ENCODE measurements at regions not wholly inside any gene's neighbourhood (a gene's known extent, or its start where the extent isn't known, plus 50 kb on each side); places are given as distances from the start of the nearest gene placed in this dataset.

DNA sequence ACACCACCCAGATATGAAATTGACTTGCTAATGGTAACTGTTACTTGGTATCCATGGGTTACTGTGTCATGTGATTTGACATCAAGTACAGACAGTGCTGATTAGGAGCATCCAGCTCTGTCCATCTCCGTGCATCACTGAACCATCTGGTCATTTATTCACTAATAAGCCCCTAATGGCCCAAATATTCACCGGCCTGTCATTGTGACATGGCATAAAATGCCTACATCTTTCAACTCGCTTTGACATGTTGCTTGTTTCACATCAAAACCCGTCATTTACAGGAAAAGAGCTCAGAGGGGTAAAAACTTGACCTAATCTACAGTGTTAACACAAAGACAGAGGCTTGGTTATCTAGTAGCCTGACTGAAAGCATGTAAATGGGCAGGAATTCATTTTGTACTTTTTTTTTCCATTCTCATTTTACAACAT is 308.9 kb upstream of the ATP5MC3 start:
- Histone ChIP-seq H3K4me1 (no peaks in the 10 kb centered on the region), H3K36me3 (replicated peaks) (no peaks in the 10 kb centered on the region), H3K4me3 (no peak overlapping the region), H3K27me3 (ENCODE audit: low read depth) (no peaks in the 10 kb centered on the region), H3K9me3 (no peaks in the 10 kb centered on the region)
- no peak for DNase-seq (ENCODE audit: low spot score in 2 of 2)
- in situ Hi-C loops (cut with MboI; ENCODE audit: low sequenced_read_pairs), result no loop called here

DNA sequence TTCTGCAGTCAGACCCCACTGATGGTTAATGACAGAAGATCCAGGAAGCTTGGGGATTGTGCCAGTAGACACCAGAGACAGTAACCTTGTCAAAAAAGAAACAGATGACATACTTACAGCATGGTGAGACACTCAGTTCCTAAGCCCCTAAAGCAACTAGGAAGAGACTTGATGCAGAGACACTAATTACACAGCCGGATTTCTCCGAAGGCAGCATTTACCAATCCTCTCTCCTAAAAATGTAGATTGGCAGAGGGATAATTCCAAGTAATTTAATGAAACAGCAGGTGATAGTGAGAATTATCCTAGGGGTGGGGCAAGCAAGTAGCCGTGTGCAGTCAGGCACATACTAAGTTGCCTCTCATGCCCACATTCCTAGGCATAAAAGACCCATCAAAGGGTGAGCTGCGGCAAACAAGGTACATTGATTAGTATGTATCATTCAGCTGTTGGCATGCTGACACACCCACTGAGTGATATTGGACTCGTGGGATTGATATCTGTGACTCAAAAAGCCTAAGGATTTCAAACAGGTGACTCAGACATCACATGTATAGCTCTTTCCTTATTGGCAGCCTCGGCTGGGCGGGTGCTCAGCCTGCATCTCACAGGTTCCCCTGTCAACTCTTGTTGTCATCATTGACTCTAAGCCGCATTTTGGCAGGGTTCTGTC is 296.7 kb upstream of the ATP5MC3 start:
- in situ Hi-C loops (cut with MboI; ENCODE audit: low sequenced_read_pairs), result no loop called here
- DNase-seq (ENCODE audit: low spot score in 2 of 2), result no peak
- no peaks in the 10 kb centered on the region for H3K9me3 ChIP-seq

GRCh38 chr2:175476948-175477347 is 295.4 kb upstream of the ATP5MC3 start:
- no peak for DNase-seq (ENCODE audit: low spot score in 2 of 2)
- in situ Hi-C loops (cut with MboI; ENCODE audit: low sequenced_read_pairs), result no loop called here
- Histone ChIP-seq H3K36me3 (replicated peaks) (no peaks in the 10 kb centered on the region), H3K4me1 (no peaks in the 10 kb centered on the region), H3K4me3 (no peak overlapping the region), H3K27me3 (ENCODE audit: low read depth) (0 out of 2 replicates have a peak, but pooled peaks cover 4% of the 10 kb centered on the region), H3K9me3 (no peaks in the 10 kb centered on the region)

More for the DNA sequence above, 296.7 kb upstream of the ATP5MC3 start:
- Histone ChIP-seq H3K36me3 (replicated peaks) (no peaks in the 10 kb centered on the region), H3K4me1 (no peaks in the 10 kb centered on the region), H3K4me3 (no peak overlapping the region), H3K27me3 (ENCODE audit: low read depth) (0 out of 2 replicates have a peak, but pooled peaks cover 4% of the 10 kb centered on the region)

DNA sequence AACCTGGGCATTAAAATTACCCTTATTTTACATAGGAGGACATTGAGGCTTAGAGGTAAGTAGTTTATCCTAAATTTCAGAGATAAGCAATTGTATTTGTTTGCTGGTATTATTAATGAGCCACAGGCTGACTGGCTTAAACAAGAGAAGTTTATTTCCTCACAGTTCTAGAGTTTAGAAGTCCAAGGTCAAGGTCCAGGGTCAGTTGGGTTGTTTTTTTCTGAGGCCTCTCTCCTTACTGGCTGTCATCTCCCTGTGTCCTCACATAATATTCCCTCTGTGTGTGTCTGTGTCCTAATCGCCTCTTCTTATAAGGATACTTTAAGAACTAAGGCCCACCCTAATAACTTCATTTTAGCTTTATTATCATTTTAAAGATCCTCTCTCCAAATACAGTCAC is 294.9 kb upstream of the ATP5MC3 start:
- no peaks in the 10 kb centered on the region for H3K9me3 ChIP-seq
- H3K36me3 ChIP-seq (replicated peaks), result no peaks in the 10 kb centered on the region
- no peaks in the 10 kb centered on the region for H3K4me1 ChIP-seq
- DNase-seq (ENCODE audit: low spot score in 2 of 2), result no peak
- H3K27me3 ChIP-seq (ENCODE audit: low read depth), result 0 out of 2 replicates have a peak, but pooled peaks cover 4% of the 10 kb centered on the region
- H3K4me3 ChIP-seq, result no peak overlapping the region
- in situ Hi-C loops (cut with MboI; ENCODE audit: low sequenced_read_pairs), result no loop called here

DNA sequence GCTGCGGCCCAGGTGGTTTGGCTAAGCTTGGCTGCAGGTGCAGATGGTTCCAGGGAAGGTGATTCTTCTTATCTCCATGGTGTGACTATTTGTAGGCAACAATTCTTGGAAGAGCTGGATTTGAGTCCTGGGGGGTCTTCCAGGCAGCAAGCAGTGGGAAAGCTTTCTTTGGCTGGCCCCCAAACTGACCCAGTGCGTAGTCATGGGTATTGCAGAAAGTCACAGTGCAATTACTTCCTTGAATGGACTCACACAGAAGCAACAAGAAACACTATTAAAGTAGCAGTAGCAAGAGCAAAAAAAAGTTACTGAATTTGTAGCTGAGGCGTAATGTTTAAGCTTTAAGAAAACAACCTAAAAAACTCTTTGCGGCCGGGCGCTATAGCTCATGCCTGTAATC is 293.6 kb upstream of the ATP5MC3 start:
- no peak for DNase-seq (ENCODE audit: low spot score in 2 of 2)
- in situ Hi-C loops (cut with MboI; ENCODE audit: low sequenced_read_pairs), result no loop called here
- no peaks in the 10 kb centered on the region for H3K9me3 ChIP-seq
- H3K4me1 ChIP-seq, result no peaks in the 10 kb centered on the region
- H3K4me3 ChIP-seq, result no peak overlapping the region
- 0 out of 2 replicates have a peak, but pooled peaks cover 4% of the 10 kb centered on the region for H3K27me3 ChIP-seq (ENCODE audit: low read depth)
- H3K36me3 ChIP-seq (replicated peaks), result no peaks in the 10 kb centered on the region

DNA sequence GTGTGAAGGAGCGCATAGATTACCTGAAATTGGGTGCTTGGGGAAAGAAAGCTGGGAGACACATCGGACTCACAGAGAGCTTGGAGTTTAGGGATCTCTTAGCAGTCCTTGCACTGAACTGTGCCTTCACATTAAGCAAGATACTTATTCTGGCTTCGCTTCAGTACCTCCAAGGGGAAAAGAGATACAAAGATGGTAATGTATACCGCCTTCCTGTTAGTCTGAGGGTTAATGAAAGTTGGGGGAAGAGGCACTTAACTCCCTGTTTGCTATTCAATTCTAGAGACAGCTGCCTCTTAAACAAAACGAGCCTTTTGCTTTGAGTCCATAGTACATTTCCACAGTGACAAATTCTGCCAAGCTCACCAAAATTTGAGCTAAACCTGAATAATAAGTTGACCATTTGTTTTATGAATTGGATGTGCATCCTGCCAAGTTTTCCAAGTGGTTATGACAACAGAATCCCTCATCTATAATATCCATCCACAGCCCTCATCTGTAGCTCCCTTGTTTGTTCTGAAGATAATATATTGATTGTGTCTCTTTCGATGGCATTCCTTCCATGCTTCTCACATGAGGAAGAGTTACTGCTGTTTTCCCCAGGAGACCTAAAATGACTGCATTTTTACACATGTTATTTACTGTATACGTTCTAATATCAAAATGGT is 287.1 kb upstream of the ATP5MC3 start:
- H3K9me3 ChIP-seq, result no peaks in the 10 kb centered on the region
- in situ Hi-C loops (cut with MboI; ENCODE audit: low sequenced_read_pairs), result no loop called here
- no peak for DNase-seq (ENCODE audit: low spot score in 2 of 2)
- no peaks in the 10 kb centered on the region for H3K36me3 ChIP-seq (replicated peaks)
- H3K4me3 ChIP-seq, result no peak overlapping the region
- H3K4me1 ChIP-seq, result no peaks in the 10 kb centered on the region
- H3K27me3 ChIP-seq (ENCODE audit: low read depth), result 0 out of 2 replicates have a peak, but pooled peaks cover 2% of the 10 kb centered on the region

- Histone ChIP-seq H3K4me3 (no peak overlapping the region), H3K4me1 (no peaks in the 10 kb centered on the region), H3K9me3 (no peaks in the 10 kb centered on the region), H3K27me3 (ENCODE audit: low read depth) (0 out of 2 replicates have a peak, but pooled peaks cover 2% of the 10 kb centered on the region), H3K36me3 (replicated peaks) (no peaks in the 10 kb centered on the region)
- in situ Hi-C loops (cut with MboI; ENCODE audit: low sequenced_read_pairs), result no loop called here
- no peak for DNase-seq (ENCODE audit: low spot score in 2 of 2)
These were observed 283.6 kb upstream of the ATP5MC3 start for GRCh38 chr2:175465101-175465500.

DNA sequence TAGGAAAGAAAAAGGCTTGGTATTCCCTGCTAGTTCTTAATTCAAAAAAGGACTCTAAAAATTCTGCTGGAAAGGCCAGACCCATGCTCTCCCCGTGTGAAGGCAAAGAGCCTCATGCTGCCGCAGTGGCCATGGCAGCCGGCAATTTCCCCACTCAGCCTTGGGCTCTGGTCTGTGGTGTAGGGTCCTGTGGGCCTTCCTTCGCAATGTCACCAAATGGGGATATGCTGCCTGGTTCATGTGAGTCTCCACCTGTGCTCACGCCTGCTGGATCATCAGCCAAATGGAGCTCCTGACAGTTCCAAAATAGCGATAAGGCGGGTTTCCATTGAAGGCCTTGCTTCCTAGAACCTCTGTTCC is 282.8 kb upstream of the ATP5MC3 start:
- DNase-seq (ENCODE audit: low spot score in 2 of 2), result no peak

DNA sequence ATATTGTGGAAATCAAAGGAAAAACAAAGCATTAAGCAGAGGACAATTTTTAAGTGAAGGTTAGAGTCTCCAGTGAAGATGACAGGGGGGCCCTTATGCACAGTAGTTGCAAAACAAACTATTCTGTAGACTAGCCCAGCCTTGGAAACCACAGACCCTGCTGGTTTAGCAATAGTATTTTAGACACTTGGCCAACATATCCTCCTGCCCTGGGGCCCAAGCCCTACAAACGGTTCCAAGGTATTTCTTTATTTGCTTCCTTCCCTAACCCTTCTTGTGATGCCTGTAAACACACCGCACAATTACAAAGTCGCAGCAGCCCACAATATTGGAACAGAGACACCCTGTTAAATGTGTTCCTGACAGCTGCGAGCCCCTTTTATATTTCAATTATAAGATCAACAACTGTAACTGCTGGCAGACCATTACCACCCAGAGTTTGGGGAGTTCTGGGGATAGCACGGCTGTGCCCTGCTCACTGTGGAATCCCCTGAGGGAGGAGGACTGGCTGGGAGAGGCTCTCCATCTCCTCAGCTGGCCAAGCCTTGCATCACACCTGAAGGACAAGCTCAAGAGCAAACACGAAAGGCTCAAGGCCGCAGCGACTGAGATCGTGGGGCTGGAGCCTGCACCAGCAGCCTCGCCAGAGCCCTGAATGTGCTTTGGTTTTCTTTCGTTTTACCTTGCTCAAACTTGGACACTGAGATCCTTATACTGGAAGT is 282.2 kb upstream of the ATP5MC3 start:
- no peaks in the 10 kb centered on the region for H3K36me3 ChIP-seq (replicated peaks)
- no peaks in the 10 kb centered on the region for H3K27me3 ChIP-seq (ENCODE audit: low read depth)
- H3K9me3 ChIP-seq, result no peaks in the 10 kb centered on the region
- H3K4me3 ChIP-seq, result no peak overlapping the region
- DNase-seq (ENCODE audit: low spot score in 2 of 2), result no peak
- H3K4me1 ChIP-seq, result no peaks in the 10 kb centered on the region
- in situ Hi-C loops (cut with MboI; ENCODE audit: low sequenced_read_pairs), result no loop called here

More for the DNA sequence above, 282.8 kb upstream of the ATP5MC3 start:
- no peaks in the 10 kb centered on the region for H3K9me3 ChIP-seq
- H3K27me3 ChIP-seq (ENCODE audit: low read depth), result no peaks in the 10 kb centered on the region
- H3K36me3 ChIP-seq (replicated peaks), result no peaks in the 10 kb centered on the region
- no peaks in the 10 kb centered on the region for H3K4me1 ChIP-seq
- in situ Hi-C loops (cut with MboI; ENCODE audit: low sequenced_read_pairs), result no loop called here
- H3K4me3 ChIP-seq, result no peak overlapping the region

DNA sequence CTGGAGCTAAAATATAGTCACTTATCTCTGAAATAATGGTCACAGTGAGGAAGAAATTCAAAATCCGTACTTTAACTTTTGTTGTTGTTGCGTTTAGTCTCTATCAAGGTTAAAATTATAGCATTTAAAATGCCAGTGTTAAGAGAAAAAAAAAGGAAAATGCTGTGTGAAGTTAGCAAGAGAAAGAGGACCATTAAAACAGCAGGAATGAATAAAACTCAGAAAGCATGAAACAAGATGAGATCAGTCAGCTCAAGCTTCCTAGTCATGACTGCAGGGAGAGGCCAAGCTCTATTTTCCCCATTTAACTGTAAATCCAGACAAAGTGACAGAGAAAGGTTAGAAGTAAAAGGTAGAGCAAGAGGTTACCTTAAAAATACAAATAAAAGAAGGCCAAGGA is 281.7 kb upstream of the ATP5MC3 start:
- DNase-seq (ENCODE audit: low spot score in 2 of 2), result no peak

GRCh38 chr2:175462246-175462645 is 280.7 kb upstream of the ATP5MC3 start:
- H3K27me3 ChIP-seq (ENCODE audit: low read depth), result no peaks in the 10 kb centered on the region
- no peaks in the 10 kb centered on the region for H3K9me3 ChIP-seq
- no peak for DNase-seq (ENCODE audit: low spot score in 2 of 2)
- no peaks in the 10 kb centered on the region for H3K36me3 ChIP-seq (replicated peaks)
- no peak overlapping the region for H3K4me3 ChIP-seq
- no peaks in the 10 kb centered on the region for H3K4me1 ChIP-seq
- in situ Hi-C loops (cut with MboI; ENCODE audit: low sequenced_read_pairs), result no loop called here

More for the DNA sequence above, 281.7 kb upstream of the ATP5MC3 start:
- no peaks in the 10 kb centered on the region for H3K9me3 ChIP-seq
- in situ Hi-C loops (cut with MboI; ENCODE audit: low sequenced_read_pairs), result no loop called here
- no peak overlapping the region for H3K4me3 ChIP-seq
- H3K4me1 ChIP-seq, result no peaks in the 10 kb centered on the region
- H3K27me3 ChIP-seq (ENCODE audit: low read depth), result no peaks in the 10 kb centered on the region
- H3K36me3 ChIP-seq (replicated peaks), result no peaks in the 10 kb centered on the region

DNA sequence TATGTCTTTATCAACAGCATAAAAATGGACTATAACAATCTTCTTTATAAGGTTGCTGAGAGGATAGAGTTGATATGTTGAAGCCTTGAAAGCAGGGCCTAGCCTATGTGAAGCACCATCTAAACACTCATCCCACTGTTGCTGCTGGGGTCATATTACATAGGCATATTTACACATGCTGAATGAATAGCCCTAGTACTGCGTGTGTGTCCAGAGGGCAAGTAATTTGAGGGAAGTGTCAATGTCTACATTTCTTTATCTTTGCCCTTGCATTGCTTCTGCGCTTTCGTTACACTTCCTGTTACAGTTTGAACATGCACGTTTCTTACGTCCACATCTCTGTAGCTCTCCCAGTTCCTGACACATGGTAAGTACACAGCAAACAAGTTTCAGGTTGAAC is 280.3 kb upstream of the ATP5MC3 start:
- in situ Hi-C loops (cut with MboI; ENCODE audit: low sequenced_read_pairs), result no loop called here
- H3K4me1 ChIP-seq, result no peaks in the 10 kb centered on the region
- no peaks in the 10 kb centered on the region for H3K27me3 ChIP-seq (ENCODE audit: low read depth)
- no peak overlapping the region for H3K4me3 ChIP-seq
- H3K9me3 ChIP-seq, result no peaks in the 10 kb centered on the region
- no peak for DNase-seq (ENCODE audit: low spot score in 2 of 2)
- H3K36me3 ChIP-seq (replicated peaks), result no peaks in the 10 kb centered on the region

GRCh38 chr2:175457895-175458448 is 276.5 kb upstream of the ATP5MC3 start:
- Histone ChIP-seq H3K27me3 (ENCODE audit: low read depth) (no peaks in the 10 kb centered on the region), H3K36me3 (replicated peaks) (no peaks in the 10 kb centered on the region), H3K4me1 (no peaks in the 10 kb centered on the region), H3K4me3 (no peak overlapping the region), H3K9me3 (no peaks in the 10 kb centered on the region)
- no peak for DNase-seq (ENCODE audit: low spot score in 2 of 2)
- in situ Hi-C loops (cut with MboI; ENCODE audit: low sequenced_read_pairs), result no loop called here

- Histone ChIP-seq H3K27me3 (ENCODE audit: low read depth) (0 out of 2 replicates have a peak, but pooled peaks cover 3% of the 10 kb centered on the region), H3K4me1 (no peaks in the 10 kb centered on the region), H3K36me3 (replicated peaks) (no peaks in the 10 kb centered on the region), H3K9me3 (no peaks in the 10 kb centered on the region), H3K4me3 (no peak overlapping the region)
- in situ Hi-C loops (cut with MboI; ENCODE audit: low sequenced_read_pairs), result no loop called here
- DNase-seq (ENCODE audit: low spot score in 2 of 2), result no peak
These were observed 273.5 kb upstream of the ATP5MC3 start for GRCh38 chr2:175454953-175455389.

Measured in HAP-1 (cell line).